RWPE2 (cell line): ENCODE measurements at regions not wholly inside any gene's neighbourhood (a gene's known extent, or its start where the extent isn't known, plus 50 kb on each side); places are given as distances from the start of the nearest gene placed in this dataset.

Experiments
- ATAC-seq: fragments of 200-7000 bp; cut with Tn5 transposase; 3 replicates; pipeline ENCODE4 v1.9.1; 2021; ENCODE audit warnings: low read depth
- DNase-seq: peaks from one replicate; pipeline ENCODE4 v3.0.0-alpha.2; 2020; ENCODE audit warnings: low spot score
- H3K27ac ChIP-seq: fragments of 450-650 bp; 2 replicates; pipeline ENCODE4 v1.5.1; 2017; ENCODE audit warnings: mild to moderate bottlenecking; ENCODE audit not compliant: poor library complexity, severe bottlenecking
- H3K27me3 ChIP-seq: fragments of 250-450 bp; sonication (Bioruptor Pico); 2 replicates; pipeline ENCODE4 v1.5.1; 2021; ENCODE audit warnings: mild to moderate bottlenecking, moderate library complexity; ENCODE audit not compliant: insufficient read depth, poor library complexity, severe bottlenecking
- H3K36me3 ChIP-seq: fragments of 250-450 bp; sonication (Bioruptor Pico); 2 replicates; pipeline ENCODE4 v1.5.1; 2020; ENCODE audit warnings: low read depth, mild to moderate bottlenecking, moderate library complexity
- H3K4me1 ChIP-seq: fragments of 250-450 bp; sonication (Bioruptor Pico); 2 replicates; pipeline ENCODE4 v1.5.1; 2021; ENCODE audit warnings: mild to moderate bottlenecking, moderate library complexity; ENCODE audit not compliant: insufficient read depth, poor library complexity, severe bottlenecking
- H3K4me3 ChIP-seq: fragments of 250-450 bp; sonication (Bioruptor Pico); 2 replicates; pipeline ENCODE4 v1.5.1; 2021; ENCODE audit warnings: mild to moderate bottlenecking, moderate library complexity; ENCODE audit not compliant: severe bottlenecking
- H3K9me3 ChIP-seq: fragments of 250-450 bp; sonication (Bioruptor Pico); 2 replicates; pipeline ENCODE4 v1.5.1; 2021; ENCODE audit warnings: mild to moderate bottlenecking, moderate library complexity; ENCODE audit not compliant: severe bottlenecking
- TF ChIP-seq, protein P1 (sequence below): fragments of 450-650 bp; IDR thresholded peaks from one replicate; pipeline ENCODE4 v1.5.1; 2017; ENCODE audit warnings: mild to moderate bottlenecking, moderate library complexity; ENCODE audit not compliant: poor library complexity, severe bottlenecking

DNA sequence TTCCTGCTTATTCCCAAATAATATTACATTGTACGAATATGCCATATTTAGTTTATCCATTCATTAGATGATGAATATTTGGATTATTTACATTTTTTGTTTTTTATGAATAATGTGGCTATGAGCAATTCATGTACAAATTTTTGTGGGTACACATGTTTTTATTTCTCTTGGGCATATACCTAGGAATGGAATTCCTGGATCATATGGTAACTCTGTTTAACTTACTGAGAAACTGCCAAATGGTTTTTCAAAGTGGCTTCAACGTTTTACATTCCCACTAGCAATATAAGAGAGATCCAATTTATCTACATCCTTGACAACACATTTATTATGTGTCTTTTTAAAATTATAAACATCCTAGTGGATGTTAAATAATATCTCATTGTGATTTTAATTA, 362.0 kb upstream of the TMCO5A start:
- Histone ChIP-seq H3K27ac (no peak overlapping the region), H3K36me3 (no peaks in the 10 kb centered on the region), H3K9me3 (no peaks in the 10 kb centered on the region), H3K4me3 (no peak overlapping the region), H3K27me3 (peaks cover 35% of the 10 kb centered on the region), H3K4me1 (peaks cover 3% of the 10 kb centered on the region)
- TF ChIP-seq, protein P1, sequence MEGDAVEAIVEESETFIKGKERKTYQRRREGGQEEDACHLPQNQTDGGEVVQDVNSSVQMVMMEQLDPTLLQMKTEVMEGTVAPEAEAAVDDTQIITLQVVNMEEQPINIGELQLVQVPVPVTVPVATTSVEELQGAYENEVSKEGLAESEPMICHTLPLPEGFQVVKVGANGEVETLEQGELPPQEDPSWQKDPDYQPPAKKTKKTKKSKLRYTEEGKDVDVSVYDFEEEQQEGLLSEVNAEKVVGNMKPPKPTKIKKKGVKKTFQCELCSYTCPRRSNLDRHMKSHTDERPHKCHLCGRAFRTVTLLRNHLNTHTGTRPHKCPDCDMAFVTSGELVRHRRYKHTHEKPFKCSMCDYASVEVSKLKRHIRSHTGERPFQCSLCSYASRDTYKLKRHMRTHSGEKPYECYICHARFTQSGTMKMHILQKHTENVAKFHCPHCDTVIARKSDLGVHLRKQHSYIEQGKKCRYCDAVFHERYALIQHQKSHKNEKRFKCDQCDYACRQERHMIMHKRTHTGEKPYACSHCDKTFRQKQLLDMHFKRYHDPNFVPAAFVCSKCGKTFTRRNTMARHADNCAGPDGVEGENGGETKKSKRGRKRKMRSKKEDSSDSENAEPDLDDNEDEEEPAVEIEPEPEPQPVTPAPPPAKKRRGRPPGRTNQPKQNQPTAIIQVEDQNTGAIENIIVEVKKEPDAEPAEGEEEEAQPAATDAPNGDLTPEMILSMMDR, result no peak
- no peak for DNase-seq
- no peak for ATAC-seq

DNA sequence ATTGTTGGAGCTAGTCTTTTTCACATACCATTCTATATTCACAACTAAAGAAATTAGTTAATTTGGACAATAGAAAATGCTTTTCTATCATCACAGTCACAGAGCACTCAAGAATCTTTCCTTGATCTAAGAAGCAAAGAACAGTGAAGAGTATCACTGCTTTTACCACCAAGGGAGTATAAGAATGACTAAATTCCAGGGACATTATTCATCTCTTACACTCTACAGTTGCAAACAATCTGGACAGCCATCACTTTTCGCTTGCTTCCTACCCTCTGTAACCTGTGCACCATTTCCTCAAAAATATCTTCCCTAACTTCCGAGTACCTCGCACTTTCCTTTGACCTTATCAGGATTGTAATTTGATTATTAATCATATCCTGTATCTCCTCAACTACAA, 359.5 kb upstream of the TMCO5A start:
- ATAC-seq, result peak; percentile 64; the same call in 2 of the 3 replicates
- Histone ChIP-seq H3K4me1 (peaks cover 3% of the 10 kb centered on the region), H3K9me3 (no peaks in the 10 kb centered on the region), H3K27ac (no peak overlapping the region), H3K27me3 (peaks cover 55% of the 10 kb centered on the region), H3K36me3 (no peaks in the 10 kb centered on the region), H3K4me3 (no peak overlapping the region)
- TF ChIP-seq, protein P1, result no peak
- no peak for DNase-seq

DNA sequence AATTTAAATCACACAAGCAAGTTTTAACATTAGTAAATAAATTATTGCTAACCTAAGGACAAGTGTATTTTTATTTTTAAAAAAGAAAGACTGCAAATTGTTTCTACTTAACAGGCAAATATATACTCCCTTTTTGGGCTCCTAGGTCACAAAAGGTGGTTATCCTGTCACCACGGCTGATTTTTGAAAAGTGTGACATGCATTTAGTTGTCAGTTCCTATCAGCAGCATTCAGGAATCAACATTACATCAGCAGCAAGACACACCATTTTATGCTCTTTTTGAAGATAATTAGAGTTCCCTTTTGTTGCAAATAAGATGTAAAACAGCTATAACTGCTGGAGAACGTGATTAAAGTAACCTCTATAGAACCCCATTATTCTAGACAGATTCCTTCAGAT, 357.5 kb upstream of the TMCO5A start:
- Histone ChIP-seq H3K27me3 (peaks cover 46% of the 10 kb centered on the region), H3K4me1 (no peaks in the 10 kb centered on the region), H3K9me3 (no peaks in the 10 kb centered on the region), H3K4me3 (no peak overlapping the region), H3K36me3 (no peaks in the 10 kb centered on the region), H3K27ac (no peak overlapping the region)
- DNase-seq (no peak), ATAC-seq (no peak)
- TF ChIP-seq, protein P1, result no peak

DNA sequence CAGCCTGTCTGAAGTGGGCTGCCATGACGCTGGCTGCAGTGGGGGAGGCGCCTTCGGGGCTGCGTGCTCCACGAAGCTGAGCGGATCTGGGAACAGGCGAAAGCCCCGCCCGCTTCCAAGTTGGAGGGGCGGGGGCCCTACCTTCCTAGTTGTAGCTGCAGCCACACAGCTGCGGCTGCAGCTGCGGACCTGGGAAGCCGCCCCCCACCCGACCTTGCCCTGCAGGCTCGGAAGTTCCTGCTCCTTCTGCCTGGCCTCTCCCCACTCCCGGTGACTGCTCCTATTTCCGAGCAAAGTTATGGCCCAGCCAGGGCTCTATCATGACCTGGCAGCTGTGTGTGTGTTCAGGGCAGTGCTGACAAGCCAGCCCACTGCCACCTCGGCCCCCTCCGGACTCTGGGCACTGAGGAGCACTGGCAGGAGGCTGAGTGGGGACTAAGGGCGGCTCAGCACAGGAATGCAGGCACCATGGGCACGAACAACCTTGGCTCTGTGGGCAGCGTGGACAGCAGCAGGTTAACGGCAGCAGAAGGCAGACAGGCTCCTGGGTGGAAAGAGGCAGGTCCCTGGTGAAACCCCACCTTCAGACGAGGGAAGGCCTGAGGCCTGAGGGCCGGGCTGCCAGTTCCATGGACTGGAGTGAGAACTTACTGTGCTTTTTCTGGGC, 352.4 kb upstream of the TMCO5A start:
- Histone ChIP-seq H3K4me3 (no peak overlapping the region), H3K4me1 (no peaks in the 10 kb centered on the region)

DNA sequence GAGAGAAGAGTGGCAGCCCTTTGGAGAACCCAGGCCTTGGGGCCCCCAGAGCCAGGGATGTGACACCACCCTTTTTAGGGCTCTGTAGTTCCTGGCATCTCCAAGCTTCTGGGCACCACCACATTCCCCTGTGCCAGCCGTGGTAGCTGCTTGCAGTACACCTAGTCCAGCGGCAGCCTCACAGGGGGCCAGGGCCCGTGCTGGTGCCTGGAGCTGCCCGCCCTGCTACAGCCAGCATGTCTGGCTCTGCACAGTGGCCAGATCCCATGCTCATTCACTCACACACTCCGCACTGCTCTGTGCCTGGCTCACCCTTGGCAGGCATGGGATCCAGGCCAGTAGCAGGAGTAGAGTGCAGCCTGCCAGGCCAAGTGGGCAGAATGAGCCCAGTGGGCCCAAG, 351.6 kb upstream of the TMCO5A start:
- H3K4me3 ChIP-seq, result no peak overlapping the region
- H3K27me3 ChIP-seq, result peaks cover 20% of the 10 kb centered on the region
- no peaks in the 10 kb centered on the region for H3K9me3 ChIP-seq
- no peak for ATAC-seq
- DNase-seq, result peak; percentile 54
- no peaks in the 10 kb centered on the region for H3K36me3 ChIP-seq
- no peaks in the 10 kb centered on the region for H3K4me1 ChIP-seq
- TF ChIP-seq, protein P1, result no peak
- H3K27ac ChIP-seq, result no peak overlapping the region

More for the DNA sequence above, 352.4 kb upstream of the TMCO5A start:
- TF ChIP-seq, protein P1, result no peak
- Histone ChIP-seq H3K36me3 (no peaks in the 10 kb centered on the region), H3K27ac (no peak overlapping the region), H3K9me3 (no peaks in the 10 kb centered on the region), H3K27me3 (peaks cover 29% of the 10 kb centered on the region)
- DNase-seq (peak; percentile 59), ATAC-seq (no peak)
